SK-N-MC (cell line): ENCODE measurements at regions not wholly inside any gene's neighbourhood (a gene's known extent, or its start where the extent isn't known, plus 50 kb on each side); places are given as distances from the start of the nearest gene placed in this dataset.

Source experiments
- EZH2 ChIP-seq: fragments of 200-600 bp; sonication (generic); IDR thresholded peaks from one replicate; pipeline ENCODE4 v1.6.1; 2017; ENCODE audit warnings: antibody characterized with exemption
- POLR2AphosphoS5 ChIP-seq: IDR thresholded peaks from 2 replicates; pipeline ENCODE4 v1.6.1; 2012; ENCODE audit warnings: mild to moderate bottlenecking, low read depth, low read length, borderline replicate concordance

- TF ChIP-seq EZH2: no peak
- no peak for TF ChIP-seq POLR2AphosphoS5
Measured at GRCh38 chr1:182331387-182331786, 60.2 kb downstream of the GLUL start.
